RWPE2 (cell line): ENCODE measurements at regions not wholly inside any gene's neighbourhood (a gene's known extent, or its start where the extent isn't known, plus 50 kb on each side); places are given as distances from the start of the nearest gene placed in this dataset.
"Not testable (repeated sequence)": the region's sequence is repeated elsewhere in the genome, so short reads cannot be mapped to it uniquely, and the experiment has no call there.

Source experiments
- ATAC-seq: fragments of 200-7000 bp; cut with Tn5 transposase; 3 replicates; pipeline ENCODE4 v1.9.1; 2021; ENCODE audit warnings: low read depth
- DNase-seq: peaks from one replicate; pipeline ENCODE4 v3.0.0-alpha.2; 2020; ENCODE audit warnings: low spot score
- H3K27ac ChIP-seq: fragments of 450-650 bp; 2 replicates; pipeline ENCODE4 v1.5.1; 2017; ENCODE audit warnings: mild to moderate bottlenecking; ENCODE audit not compliant: poor library complexity, severe bottlenecking
- H3K27me3 ChIP-seq: fragments of 250-450 bp; sonication (Bioruptor Pico); 2 replicates; pipeline ENCODE4 v1.5.1; 2021; ENCODE audit warnings: mild to moderate bottlenecking, moderate library complexity; ENCODE audit not compliant: insufficient read depth, poor library complexity, severe bottlenecking
- H3K36me3 ChIP-seq: fragments of 250-450 bp; sonication (Bioruptor Pico); 2 replicates; pipeline ENCODE4 v1.5.1; 2020; ENCODE audit warnings: low read depth, mild to moderate bottlenecking, moderate library complexity
- H3K4me1 ChIP-seq: fragments of 250-450 bp; sonication (Bioruptor Pico); 2 replicates; pipeline ENCODE4 v1.5.1; 2021; ENCODE audit warnings: mild to moderate bottlenecking, moderate library complexity; ENCODE audit not compliant: insufficient read depth, poor library complexity, severe bottlenecking
- H3K4me3 ChIP-seq: fragments of 250-450 bp; sonication (Bioruptor Pico); 2 replicates; pipeline ENCODE4 v1.5.1; 2021; ENCODE audit warnings: mild to moderate bottlenecking, moderate library complexity; ENCODE audit not compliant: severe bottlenecking
- H3K9me3 ChIP-seq: fragments of 250-450 bp; sonication (Bioruptor Pico); 2 replicates; pipeline ENCODE4 v1.5.1; 2021; ENCODE audit warnings: mild to moderate bottlenecking, moderate library complexity; ENCODE audit not compliant: severe bottlenecking
- CTCF ChIP-seq: fragments of 450-650 bp; IDR thresholded peaks from one replicate; pipeline ENCODE4 v1.5.1; 2017; ENCODE audit warnings: mild to moderate bottlenecking, moderate library complexity; ENCODE audit not compliant: poor library complexity, severe bottlenecking

GRCh38 chr3:124056846-124057245 is 64.9 kb upstream of the ROPN1 start:
- no peak for TF ChIP-seq CTCF
- Histone ChIP-seq H3K36me3 (no peaks in the 10 kb centered on the region), H3K27ac (no peak overlapping the region), H3K27me3 (peaks cover 31% of the 10 kb centered on the region), H3K9me3 (no peaks in the 10 kb centered on the region), H3K4me1 (no peaks in the 10 kb centered on the region), H3K4me3 (no peak overlapping the region)
- ATAC-seq = no peak
- no peak for DNase-seq

GRCh38 chr3:124057420-124057819 is 65.5 kb upstream of the ROPN1 start:
- Histone ChIP-seq H3K4me3 (no peak overlapping the region), H3K9me3 (no peaks in the 10 kb centered on the region), H3K4me1 (no peaks in the 10 kb centered on the region), H3K36me3 (no peaks in the 10 kb centered on the region), H3K27me3 (peaks cover 28% of the 10 kb centered on the region), H3K27ac (no peak overlapping the region)
- ATAC-seq = no peak
- TF ChIP-seq CTCF = no peak
- DNase-seq = no peak

GRCh38 chr3:124059580-124059979 is 67.7 kb upstream of the ROPN1 start:
- Histone ChIP-seq H3K9me3 (no peaks in the 10 kb centered on the region), H3K36me3 (no peaks in the 10 kb centered on the region), H3K4me1 (no peaks in the 10 kb centered on the region), H3K27ac (no peak overlapping the region), H3K27me3 (peaks cover 25% of the 10 kb centered on the region), H3K4me3 (no peak overlapping the region)
- ATAC-seq (no peak), DNase-seq (no peak)
- no peak for TF ChIP-seq CTCF

GRCh38 chr3:124063197-124063909 is 71.4 kb upstream of the ROPN1 start:
- no peaks in the 10 kb centered on the region for H3K9me3 ChIP-seq
- DNase-seq (no peak), ATAC-seq (no peak)
- H3K27me3 ChIP-seq = peaks cover 19% of the 10 kb centered on the region
- H3K36me3 ChIP-seq = no peaks in the 10 kb centered on the region
- H3K27ac ChIP-seq = no peak overlapping the region
- TF ChIP-seq CTCF = no peak
- H3K4me3 ChIP-seq = no peak overlapping the region
- no peaks in the 10 kb centered on the region for H3K4me1 ChIP-seq

- Histone ChIP-seq H3K27ac (no peak overlapping the region), H3K4me1 (no peaks in the 10 kb centered on the region), H3K27me3 (peaks cover 16% of the 10 kb centered on the region), H3K36me3 (no peaks in the 10 kb centered on the region), H3K4me3 (no peak overlapping the region), H3K9me3 (no peaks in the 10 kb centered on the region)
- ATAC-seq (no peak), DNase-seq (no peak)
- TF ChIP-seq CTCF = no peak
Measured at GRCh38 chr3:124064050-124064449, 72.1 kb upstream of the ROPN1 start.

- H3K4me3 ChIP-seq, H3K4me1 ChIP-seq, H3K36me3 ChIP-seq, H3K27ac ChIP-seq, H3K9me3 ChIP-seq, ATAC-seq, DNase-seq: not testable (repeated sequence)
- H3K27me3 ChIP-seq = peaks cover 10% of the 10 kb centered on the region
Measured at GRCh38 chr3:124066543-124066942, 74.6 kb upstream of the ROPN1 start.

- not testable (repeated sequence) for ATAC-seq, DNase-seq
- peaks cover 10% of the 10 kb centered on the region for H3K27me3 ChIP-seq
Measured at GRCh38 chr3:124069706-124070105, 77.8 kb upstream of the ROPN1 start.

More at GRCh38 chr3:124069706-124070105, 77.8 kb upstream of the ROPN1 start:
- not testable (repeated sequence) for H3K9me3 ChIP-seq, H3K4me1 ChIP-seq, H3K4me3 ChIP-seq, H3K36me3 ChIP-seq, H3K27ac ChIP-seq
